RKO (cell line): ENCODE measurements at regions not wholly inside any gene's neighbourhood (a gene's known extent, or its start where the extent isn't known, plus 50 kb on each side); places are given as distances from the start of the nearest gene placed in this dataset.

ENCODE experiments used
- DNase-seq: peaks from one replicate; pipeline ENCODE4 v3.0.0-alpha.2; 2016; ENCODE audit warnings: low spot score

DNA sequence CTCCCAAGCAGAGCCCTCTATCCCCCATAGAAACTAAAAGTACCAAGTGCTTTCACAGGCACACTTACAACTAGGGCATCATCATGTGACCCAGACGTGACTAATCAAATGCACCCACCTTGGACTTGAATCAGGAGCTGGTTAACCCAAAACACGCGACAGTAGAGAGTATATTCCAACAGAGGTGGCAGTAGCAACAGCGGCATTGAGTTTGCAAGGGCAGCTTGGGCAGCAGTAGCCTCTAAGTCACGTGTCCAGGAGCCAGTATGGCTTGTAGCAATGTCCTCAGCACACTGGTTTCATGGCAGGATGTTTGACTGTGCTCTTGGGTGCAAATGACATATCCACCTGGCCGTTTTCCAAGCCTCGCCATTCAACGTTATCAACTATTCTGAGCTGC, 73.4 kb upstream of the DNAH5 start:
- peak; percentile 5 for DNase-seq

DNA sequence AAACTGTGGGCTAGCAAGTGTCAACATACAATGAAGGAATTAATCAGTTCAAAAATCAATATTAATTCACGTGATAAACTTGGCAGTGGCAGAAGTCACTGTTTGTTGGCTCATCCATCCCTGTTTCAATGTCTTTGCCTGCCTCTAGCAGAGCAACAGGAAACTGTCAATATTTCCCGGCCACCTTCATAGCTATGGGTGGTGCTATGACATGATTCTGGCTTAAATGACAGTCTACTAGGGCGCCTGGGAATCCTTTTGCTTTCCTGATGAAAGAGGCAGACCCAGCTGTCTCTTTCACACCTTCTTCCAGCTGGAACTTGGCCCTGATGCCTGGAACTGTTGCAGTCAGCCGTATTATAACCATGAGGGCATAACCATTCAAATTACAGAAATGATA, 72.1 kb upstream of the DNAH5 start:
- no peak for DNase-seq

DNA sequence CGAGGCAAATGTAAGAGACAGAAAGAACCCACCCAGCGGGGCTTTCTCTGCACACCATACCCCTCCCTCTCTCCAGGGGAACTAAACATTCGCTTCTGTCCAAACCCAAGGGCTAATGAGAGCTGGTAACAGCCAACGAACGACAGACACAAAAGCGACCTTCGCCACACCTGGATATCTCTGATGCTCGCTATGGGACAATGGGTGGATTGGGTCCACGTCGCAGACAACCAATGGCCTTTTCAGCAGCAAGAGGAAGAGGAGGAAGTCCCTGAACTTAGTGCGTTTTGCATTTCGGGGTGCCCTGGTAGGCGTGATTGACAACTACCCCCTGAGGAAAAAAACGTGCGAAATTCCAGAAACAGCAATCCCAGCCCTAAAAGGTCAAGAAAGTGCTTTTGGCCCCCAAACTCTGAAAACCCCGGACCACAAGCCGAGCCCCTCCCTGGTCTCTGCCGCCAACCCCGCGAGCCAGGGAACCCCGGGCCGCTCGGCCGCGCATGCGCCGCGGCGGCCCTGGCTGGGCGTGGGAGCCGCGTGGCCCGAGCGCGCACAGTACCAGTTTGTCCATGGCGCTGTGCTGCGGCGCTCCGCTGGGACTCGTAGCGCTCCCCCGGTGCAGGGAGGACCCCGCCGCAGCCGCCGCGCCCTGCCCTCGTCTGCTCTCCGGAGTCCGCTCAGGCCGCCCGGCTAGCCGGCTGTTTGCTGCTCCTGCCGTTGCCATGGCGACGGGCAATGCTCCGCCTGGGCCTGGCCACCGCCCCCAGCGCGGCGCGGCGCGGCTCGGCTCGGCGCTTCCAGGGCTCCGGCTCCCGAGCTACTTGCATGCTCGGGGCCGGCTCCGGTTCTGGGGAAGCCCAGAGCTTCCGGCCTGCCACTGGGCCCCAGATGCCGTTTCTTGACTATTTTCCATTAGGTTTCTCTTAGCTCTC, 66.9 kb upstream of the DNAH5 start:
- peak; percentile 93 for DNase-seq

DNA sequence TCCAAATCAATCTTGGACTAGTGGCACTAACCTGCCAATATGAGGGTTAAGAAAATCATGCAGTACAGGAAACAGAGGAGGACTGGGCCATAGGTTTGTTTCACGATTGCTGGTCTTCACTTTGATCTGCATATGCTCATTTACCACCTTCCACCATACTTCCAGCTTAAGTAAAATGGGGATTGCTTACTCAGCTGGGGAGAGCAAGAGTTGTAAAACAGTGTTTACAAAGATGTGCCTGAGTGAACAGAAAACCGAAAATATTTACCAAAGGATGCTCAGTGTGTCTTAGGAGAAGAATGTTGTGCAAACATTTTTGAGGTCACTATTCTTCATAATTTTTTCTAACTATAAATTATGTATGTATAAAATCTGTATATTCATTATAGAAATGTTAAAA, 65.1 kb upstream of the DNAH5 start:
- no peak for DNase-seq

DNA sequence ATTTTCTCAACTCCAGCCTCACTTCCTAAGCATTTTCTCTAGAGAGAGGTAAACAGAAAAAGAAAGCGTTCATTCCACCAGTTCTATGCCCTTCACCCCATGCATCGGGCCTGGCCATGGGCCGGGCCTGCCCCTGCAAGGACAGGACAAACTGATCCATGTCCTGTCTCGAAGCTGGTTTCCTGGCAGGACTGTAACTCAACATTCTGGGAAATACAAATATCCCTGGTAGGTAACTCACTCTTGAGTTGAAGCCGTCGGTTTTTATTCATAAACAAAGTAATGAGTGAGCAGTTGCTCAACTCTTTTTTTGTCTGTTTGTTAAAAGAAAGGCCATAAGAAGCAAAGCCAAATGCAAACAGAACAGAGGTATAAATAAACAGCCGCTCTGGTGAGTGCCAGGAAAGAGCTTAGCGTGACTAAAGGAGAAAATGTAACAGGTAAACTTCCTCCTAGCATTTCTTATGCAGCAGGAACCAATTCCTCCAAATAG, 64.4 kb upstream of the DNAH5 start:
- no peak for DNase-seq

DNA sequence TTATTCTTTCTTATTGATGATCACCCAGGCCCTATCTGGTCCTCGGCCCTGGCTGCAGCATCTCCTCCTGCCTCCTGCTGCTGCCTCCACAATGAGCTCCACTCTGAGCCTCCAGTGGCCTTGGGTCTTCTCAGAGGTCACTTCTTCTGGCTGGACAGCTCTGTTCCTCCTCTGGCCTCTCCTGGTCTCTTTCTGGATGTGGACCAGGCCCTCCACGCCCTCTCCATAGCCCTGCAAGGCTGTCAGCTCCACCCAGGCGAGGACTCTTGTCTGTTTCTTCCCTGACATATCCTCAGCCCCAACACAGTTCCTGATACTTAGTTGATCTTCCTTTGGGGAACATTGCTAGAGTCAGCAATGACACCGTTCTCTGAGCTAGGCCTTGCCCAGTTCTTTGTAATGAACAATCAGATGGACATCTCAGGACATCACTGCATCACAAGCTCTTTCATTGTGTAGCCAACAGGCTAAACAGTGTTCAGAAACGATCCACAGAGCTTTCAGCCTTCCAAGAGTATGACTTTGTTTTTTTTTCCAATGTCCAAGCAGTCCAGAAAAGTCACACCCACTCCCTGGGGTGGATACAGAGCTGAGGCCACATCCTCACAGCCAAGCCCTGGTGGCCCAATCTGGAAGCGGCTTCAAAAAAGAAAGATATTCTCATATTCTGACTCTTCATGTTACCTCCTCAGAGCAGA, 62.5 kb upstream of the DNAH5 start:
- no peak for DNase-seq

DNA sequence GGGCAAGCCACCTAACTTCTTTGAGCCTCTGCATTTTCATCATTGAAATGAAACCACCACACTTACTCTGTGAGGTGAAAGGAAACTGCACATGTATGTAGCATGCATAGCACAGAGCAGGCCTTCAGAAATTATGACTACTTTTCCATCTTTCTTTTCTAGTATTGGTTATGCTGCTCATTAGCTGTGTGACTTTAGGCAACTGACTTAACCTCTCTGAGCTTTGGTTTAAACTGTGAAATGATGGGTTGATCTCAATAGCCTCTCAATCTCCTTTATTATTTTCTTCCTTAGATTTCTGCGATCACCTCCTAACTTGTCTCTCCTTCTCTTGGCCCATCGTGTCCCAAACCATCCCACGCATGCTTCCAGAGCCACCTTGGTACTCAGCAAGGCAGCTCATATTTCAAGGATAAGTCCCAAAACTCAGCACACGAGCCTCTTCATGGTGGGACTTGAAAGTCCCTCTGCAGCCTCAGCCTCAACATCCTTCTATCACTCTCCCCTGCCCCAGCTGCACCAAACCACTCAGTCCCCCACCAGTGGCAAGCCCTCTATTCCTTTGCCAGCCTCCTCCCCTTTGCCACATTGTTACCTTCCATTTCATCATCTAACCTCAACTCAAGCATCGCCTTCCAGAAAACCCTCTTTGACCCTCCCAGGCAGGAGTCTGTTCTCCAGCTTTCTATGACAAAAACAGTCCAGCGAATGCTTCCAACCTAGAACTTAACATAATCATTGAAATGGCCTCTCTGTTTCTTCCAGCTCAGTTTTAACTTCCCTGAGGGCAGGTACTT, 60.3 kb upstream of the DNAH5 start:
- DNase-seq, result no peak

DNA sequence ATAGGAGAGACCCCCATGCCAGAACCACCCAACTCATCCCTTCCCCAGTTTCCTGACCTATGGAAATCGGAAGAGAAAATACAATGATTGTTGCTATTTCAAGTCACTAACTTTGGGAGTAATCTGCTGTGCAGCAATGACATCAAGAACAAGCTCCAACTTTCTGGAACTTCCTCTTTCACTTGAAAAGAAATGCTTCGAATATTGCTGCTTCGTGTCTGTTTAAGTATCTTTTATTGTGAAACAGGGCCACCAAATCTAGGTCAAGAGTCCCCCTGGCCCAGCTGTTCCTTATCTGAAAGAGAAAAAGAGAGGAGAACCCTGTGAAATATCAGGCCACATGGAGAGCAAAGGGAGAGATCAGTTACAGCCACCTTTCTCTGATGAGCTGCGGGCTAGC, 59.4 kb upstream of the DNAH5 start:
- no peak for DNase-seq

DNA sequence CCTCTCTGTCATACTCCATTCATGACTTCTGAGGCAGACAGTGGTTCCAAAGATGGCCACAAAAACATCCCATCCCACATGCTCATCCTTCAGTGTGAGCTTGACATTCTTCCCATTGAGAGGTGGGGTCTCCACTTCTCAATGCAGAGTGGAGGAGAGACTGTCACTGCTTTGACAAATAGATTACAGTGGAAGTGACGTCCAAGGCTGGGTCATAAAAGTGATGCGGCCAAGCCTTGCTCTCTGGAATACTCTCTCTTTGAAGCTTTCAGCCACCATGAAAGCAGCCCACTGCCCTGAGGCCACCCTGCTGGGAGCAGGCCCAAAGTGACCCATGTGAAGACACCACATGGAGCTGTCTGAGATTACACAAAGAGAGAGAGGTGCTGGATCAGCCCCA, 59.0 kb upstream of the DNAH5 start:
- no peak for DNase-seq

DNA sequence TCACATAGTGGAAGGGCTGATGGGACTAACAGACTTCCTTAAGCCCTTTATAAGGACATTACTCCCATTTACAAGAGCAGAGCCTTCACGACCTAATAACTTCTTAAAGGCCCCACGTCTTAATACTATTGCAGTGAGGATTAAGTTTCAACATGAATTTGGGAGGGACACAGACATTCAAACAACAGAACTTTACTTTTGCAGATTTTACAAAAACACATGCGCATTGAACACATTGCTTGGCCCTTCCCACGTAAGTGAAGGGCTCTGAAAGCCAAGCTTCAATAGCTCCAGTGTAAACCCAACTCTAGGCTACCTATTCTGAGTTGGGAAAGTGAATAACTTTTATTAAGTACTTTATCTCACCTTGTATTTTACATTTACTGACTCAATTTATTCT, 53.8 kb upstream of the DNAH5 start:
- no peak for DNase-seq

DNA sequence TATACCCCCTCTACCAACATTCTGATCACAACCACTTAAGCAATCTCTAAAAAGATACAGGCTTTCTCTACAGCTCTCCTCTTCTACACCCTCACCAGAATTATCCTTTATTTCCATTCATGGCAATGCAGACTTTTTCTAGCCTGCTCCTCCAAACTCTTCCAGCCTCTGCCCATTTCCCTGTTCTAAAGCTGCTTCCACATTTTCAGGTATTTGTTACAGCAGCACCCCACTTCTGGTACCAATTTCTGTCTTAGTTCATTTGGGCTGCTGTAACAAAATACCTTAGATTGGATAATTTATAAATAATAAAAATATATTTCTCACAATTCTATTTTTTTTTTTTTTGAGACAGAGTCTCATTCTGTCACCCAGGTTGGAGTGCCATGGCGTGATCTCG, 53.0 kb upstream of the DNAH5 start:
- DNase-seq, result no peak

DNA sequence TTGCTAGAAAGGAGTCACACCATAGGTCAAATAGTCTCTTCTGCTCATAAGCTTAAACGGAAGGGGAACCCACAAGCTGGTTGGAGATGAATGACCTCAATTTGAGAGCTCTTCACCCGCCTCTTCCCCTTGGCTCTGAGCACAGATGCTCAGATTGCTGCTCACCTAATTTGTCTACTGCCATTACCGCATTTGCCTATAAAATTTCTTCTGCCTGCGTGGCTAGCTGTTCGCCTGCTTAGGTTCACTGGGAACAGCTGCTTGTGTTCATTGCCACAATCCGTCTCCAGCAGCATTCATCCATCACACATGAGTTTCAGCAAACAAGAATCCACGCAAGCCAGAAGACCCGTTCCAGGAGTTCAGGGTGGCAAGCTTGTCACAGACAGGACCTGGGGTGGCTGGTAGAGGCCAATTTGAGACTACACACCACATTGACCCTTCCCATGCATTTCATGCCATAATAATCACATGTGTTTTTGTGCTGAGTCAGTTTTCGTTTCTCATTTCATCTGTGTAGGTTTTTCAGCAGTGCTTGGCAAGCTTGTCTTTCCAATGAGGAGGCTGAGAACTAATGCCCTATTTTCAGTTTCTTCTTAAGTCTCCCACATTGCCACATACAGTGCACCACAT, 50.2 kb upstream of the DNAH5 start:
- no peak for DNase-seq
